Mucosa of stomach (tissue), 1 donor: ENCODE measurements at regions not wholly inside any gene's neighbourhood (a gene's known extent, or its start where the extent isn't known, plus 50 kb on each side); places are given as distances from the start of the nearest gene placed in this dataset.

ENCODE experiments used
- H3K27me3 ChIP-seq: one replicate; pipeline ENCODE4 v1.7.0; 2013; ENCODE audit warnings: mild to moderate bottlenecking, low read length; ENCODE audit not compliant: control insufficient read depth, insufficient read depth
- H3K36me3 ChIP-seq: one replicate; pipeline ENCODE4 v1.7.0; 2013; ENCODE audit warnings: low read length; ENCODE audit not compliant: control insufficient read depth, insufficient read depth
- H3K4me1 ChIP-seq: one replicate; pipeline ENCODE4 v1.7.0; 2013; ENCODE audit warnings: mild to moderate bottlenecking, low read length; ENCODE audit not compliant: control insufficient read depth, insufficient read depth
- H3K4me3 ChIP-seq: one replicate; pipeline ENCODE4 v1.7.0; 2013; ENCODE audit warnings: low read length
- H3K9ac ChIP-seq: one replicate; pipeline ENCODE4 v1.7.0; 2013; ENCODE audit warnings: mild to moderate bottlenecking, low read length, moderate library complexity
- H3K9me3 ChIP-seq: one replicate; pipeline ENCODE4 v1.7.0; 2013; ENCODE audit warnings: mild to moderate bottlenecking, low read length, moderate library complexity; ENCODE audit not compliant: control insufficient read depth
- donor health status: Pancreatic carcinoma.

DNA sequence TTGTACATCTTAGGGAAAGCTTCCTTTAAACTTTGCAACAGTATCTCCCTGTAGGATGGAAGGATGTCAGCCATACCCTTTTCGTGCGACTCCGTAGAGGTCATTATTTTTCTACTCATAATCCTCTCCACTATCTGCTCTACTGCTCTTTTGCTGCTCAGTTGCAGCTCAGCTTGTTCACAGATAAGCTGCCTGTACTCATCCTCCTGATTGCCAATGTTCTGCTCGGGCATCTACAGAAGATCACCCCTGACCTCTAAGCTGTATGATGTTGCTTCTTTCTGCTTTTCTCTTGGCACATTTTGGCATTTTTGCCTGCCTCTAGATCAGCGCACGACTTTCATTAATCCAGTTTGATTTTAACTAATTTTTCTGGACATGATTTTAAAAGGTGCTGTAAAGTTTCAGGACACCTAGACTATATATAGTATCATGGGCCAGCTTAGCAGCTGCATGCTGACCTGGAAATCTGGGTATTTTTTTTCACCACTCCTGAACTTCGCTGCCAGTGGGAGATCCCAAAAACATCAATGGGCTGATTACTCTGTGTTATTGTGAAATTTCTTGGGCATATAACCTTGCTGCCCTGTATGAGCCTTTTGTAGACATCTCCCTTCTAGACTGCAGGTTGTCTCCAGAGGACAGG is 131.2 kb upstream of the ZNF608 start:
- Histone ChIP-seq H3K36me3 (no peaks in the 10 kb centered on the region), H3K9ac (no peak overlapping the region), H3K4me1 (no peaks in the 10 kb centered on the region), H3K4me3 (no peak overlapping the region), H3K9me3 (no peaks in the 10 kb centered on the region), H3K27me3 (no peaks in the 10 kb centered on the region)

DNA sequence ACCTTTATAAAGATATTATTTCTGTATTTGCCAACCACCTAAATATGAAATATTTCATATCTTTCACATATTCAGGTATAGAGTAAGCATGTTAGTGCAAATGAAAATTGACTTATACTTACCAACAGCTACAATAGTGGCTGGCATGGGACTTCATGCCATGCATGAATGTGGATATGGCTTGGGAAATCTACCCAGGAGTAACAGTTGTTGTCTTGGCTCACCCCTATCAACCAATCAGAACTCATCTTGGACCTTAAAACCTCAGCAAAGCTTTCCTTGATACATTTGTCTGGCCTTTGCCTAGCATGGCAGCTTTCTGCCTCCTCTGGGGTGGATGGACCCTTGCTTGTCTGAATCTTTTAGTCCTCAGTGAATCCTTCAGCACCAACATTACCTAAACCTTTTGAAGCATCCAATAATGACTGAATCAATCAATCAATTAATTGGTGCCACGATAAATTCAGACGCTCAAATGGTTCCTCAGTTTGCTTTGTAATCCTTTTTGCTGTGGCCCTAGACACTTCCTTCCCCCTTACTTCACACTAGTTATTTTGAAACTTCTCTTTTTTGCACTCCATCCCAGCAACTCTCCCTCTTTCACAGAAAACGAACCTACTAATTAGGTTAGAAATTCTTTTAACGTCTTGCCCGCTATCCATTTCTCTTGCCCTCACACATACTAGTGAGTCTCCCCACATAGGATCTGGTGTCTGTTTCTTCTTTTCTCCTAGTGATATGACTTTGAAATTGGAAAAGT is 132.3 kb upstream of the ZNF608 start:
- H3K4me3 ChIP-seq: no peak overlapping the region
- no peaks in the 10 kb centered on the region for H3K27me3 ChIP-seq
- H3K9ac ChIP-seq: no peak overlapping the region
- H3K36me3 ChIP-seq: no peaks in the 10 kb centered on the region
- no peaks in the 10 kb centered on the region for H3K9me3 ChIP-seq
- peaks cover 2% of the 10 kb centered on the region for H3K4me1 ChIP-seq

DNA sequence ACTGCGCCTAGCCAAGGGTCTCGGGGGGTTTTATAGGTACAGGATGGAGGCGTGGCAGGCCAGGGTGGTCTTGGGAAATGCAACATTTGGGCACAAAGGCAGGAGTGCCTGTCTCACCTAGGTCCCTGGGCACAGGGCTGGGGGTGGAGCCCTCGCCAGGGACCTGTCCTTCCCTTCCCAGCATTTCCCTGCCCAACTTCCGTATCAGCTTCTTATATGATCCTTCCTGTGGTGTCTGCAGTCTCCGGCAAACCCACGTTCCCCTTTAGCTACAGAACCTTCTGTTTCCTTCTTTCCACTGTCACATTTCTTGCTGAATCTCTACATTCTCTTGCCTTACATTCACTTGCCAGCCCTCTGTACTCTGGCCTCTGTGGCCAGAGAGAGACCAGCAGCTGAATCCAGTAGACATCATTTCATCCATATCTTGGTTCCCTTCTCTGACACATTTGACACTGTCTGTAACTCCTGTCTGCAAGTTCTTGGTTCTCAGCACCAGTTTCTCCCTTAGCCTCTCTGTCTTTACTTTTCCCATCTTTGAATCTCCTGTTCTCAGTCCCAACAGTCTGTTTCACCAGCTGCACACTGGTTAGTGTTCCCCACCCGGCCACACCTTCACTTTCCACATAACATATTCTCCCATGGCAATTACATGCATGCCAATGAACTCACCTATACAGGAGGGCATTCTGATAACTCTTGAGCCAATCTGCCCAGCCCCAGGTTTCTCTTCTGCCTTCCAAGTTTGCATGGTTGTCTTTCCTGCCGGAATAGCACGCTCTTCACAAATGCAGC is 134.7 kb upstream of the ZNF608 start:
- no peaks in the 10 kb centered on the region for H3K27me3 ChIP-seq
- H3K9me3 ChIP-seq: no peaks in the 10 kb centered on the region

DNA sequence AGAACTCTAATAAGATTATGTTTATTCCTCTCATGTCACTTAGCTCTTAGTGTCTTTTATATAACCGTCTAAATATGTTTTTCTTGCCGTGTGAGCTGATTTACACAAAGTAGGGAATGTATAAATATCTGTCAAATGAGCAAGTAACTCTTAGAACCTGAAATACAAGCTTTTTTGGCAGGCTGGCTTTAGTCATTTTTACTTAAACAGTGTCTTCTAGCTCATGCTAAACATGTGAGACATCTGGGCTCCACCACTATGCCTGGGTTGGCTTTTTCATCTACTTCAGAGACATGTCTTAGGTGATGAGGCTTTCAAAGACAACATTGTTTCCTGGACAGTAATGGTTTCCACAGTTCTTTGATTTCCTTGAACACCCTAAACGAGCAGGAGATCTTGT is 137.2 kb upstream of the ZNF608 start:
- no peak overlapping the region for H3K4me3 ChIP-seq
- H3K4me1 ChIP-seq: peaks cover 18% of the 10 kb centered on the region
- no peak overlapping the region for H3K9ac ChIP-seq
- H3K36me3 ChIP-seq: no peaks in the 10 kb centered on the region
- no peaks in the 10 kb centered on the region for H3K9me3 ChIP-seq
- H3K27me3 ChIP-seq: no peaks in the 10 kb centered on the region

More for the DNA sequence above, 134.7 kb upstream of the ZNF608 start:
- Histone ChIP-seq H3K36me3 (no peaks in the 10 kb centered on the region), H3K4me3 (no peak overlapping the region), H3K9ac (no peak overlapping the region), H3K4me1 (peaks cover 6% of the 10 kb centered on the region)

GRCh38 chr5:124884114-124884513 is 137.7 kb upstream of the ZNF608 start:
- Histone ChIP-seq H3K9me3 (no peaks in the 10 kb centered on the region), H3K9ac (no peak overlapping the region), H3K4me3 (no peak overlapping the region), H3K4me1 (peaks cover 22% of the 10 kb centered on the region), H3K27me3 (no peaks in the 10 kb centered on the region), H3K36me3 (no peaks in the 10 kb centered on the region)

DNA sequence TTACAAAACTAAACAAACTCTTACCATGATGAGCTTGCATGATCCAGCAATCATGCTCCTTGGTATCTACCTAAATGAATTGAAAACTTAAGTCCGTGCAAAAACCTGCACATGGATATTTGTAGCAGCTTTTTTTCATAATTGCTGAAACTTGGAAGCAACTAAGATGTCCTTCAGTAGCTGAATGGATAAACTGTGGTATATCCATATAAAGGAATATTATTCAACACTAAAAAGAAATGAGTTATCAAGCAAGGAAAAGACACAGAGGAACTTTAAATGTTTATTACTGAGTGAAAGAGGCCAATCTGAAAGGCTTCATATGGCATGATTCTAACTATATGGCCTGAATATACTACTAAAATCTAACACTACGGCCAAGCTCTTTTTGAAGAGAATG is 139.1 kb upstream of the ZNF608 start:
- peaks cover 27% of the 10 kb centered on the region for H3K4me1 ChIP-seq
- no peaks in the 10 kb centered on the region for H3K36me3 ChIP-seq
- no peak overlapping the region for H3K9ac ChIP-seq
- no peaks in the 10 kb centered on the region for H3K27me3 ChIP-seq
- no peaks in the 10 kb centered on the region for H3K9me3 ChIP-seq
- no peak overlapping the region for H3K4me3 ChIP-seq

GRCh38 chr5:124887223-124887622 is 140.8 kb upstream of the ZNF608 start:
- Histone ChIP-seq H3K4me3 (no peak overlapping the region), H3K27me3 (no peaks in the 10 kb centered on the region), H3K9ac (no peak overlapping the region), H3K4me1 (peaks cover 27% of the 10 kb centered on the region), H3K9me3 (no peaks in the 10 kb centered on the region), H3K36me3 (no peaks in the 10 kb centered on the region)

- Histone ChIP-seq H3K36me3 (no peaks in the 10 kb centered on the region), H3K4me3 (no peak overlapping the region), H3K27me3 (no peaks in the 10 kb centered on the region), H3K9me3 (no peaks in the 10 kb centered on the region), H3K4me1 (peaks cover 27% of the 10 kb centered on the region), H3K9ac (peak overlapping the region; percentile 69)
Measured at GRCh38 chr5:124888050-124888506, 141.6 kb upstream of the ZNF608 start.

DNA sequence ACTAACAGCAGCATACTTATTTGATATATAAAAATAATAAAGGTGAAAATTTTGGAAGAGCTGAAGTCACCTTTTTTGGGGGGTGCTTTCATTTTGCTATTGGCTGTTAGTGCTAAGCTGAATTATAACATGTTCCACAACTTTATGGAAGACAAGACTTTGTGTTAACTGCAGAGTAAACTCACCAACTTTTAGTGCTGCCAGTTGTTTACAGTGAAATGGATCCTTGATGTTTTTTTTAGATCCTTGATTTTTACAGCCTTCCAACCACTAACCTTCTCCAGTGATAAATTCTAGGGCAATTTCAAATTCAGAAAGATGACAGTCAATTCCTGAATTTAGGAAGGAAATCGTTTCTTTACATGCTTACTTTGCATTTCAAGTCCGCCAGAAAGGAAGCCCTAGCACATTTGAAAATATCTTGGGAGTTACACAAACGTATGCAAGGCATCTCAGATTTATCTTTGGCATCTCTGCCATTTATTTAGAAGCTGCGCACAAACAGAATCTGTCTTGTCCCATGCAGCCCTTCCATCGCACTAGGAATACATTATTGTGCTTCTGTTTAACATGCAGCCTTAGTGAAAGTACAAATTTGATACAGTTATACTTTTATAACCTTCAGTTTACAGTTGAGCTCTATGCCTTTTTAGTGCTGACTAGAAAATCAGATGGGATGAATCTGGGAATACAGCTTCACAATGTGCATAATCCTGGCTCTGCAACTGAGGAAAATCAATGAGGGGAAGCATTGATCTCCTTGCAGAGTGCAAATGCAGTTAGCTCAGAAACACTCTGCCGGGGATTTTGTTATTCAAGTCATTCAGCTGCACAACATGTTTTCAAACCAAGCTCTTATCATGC is 142.4 kb upstream of the ZNF608 start:
- H3K4me3 ChIP-seq: no peak overlapping the region
- H3K9me3 ChIP-seq: no peaks in the 10 kb centered on the region
- H3K36me3 ChIP-seq: no peaks in the 10 kb centered on the region
- H3K4me1 ChIP-seq: peaks cover 24% of the 10 kb centered on the region
- H3K9ac ChIP-seq: no peak overlapping the region
- H3K27me3 ChIP-seq: no peaks in the 10 kb centered on the region

- no peak overlapping the region for H3K9ac ChIP-seq
- H3K4me3 ChIP-seq: no peak overlapping the region
- H3K9me3 ChIP-seq: no peaks in the 10 kb centered on the region
- H3K36me3 ChIP-seq: no peaks in the 10 kb centered on the region
- H3K4me1 ChIP-seq: peaks cover 21% of the 10 kb centered on the region
- H3K27me3 ChIP-seq: no peaks in the 10 kb centered on the region
Measured at GRCh38 chr5:124889486-124889825, 143.0 kb upstream of the ZNF608 start.

GRCh38 chr5:124889850-124890249 is 143.4 kb upstream of the ZNF608 start:
- Histone ChIP-seq H3K4me3 (no peak overlapping the region), H3K4me1 (peaks cover 21% of the 10 kb centered on the region), H3K9me3 (no peaks in the 10 kb centered on the region), H3K9ac (no peak overlapping the region), H3K27me3 (no peaks in the 10 kb centered on the region), H3K36me3 (no peaks in the 10 kb centered on the region)
